ENCODE measurements at regions not wholly inside any gene's neighbourhood (a gene's known extent, or its start where the extent isn't known, plus 50 kb on each side); places are given as distances from the start of the nearest gene placed in this dataset.

GRCh38 chr5:68746220-68746619 is 347.6 kb upstream of the SLC30A5 start:
- no peak for DNase-seq (ENCODE audit: low spot score)
- no peaks in the 10 kb centered on the region for H3K9me3 ChIP-seq (ENCODE audit: severe bottlenecking)

GRCh38 chr5:68746643-68747420 is 347.0 kb upstream of the SLC30A5 start:
- Histone ChIP-seq H3K27me3 (ENCODE audit: insufficient read depth, poor library complexity, severe bottlenecking) (no peaks in the 10 kb centered on the region), H3K36me3 (ENCODE audit: low read depth) (no peaks in the 10 kb centered on the region), H3K27ac (ENCODE audit: poor library complexity, severe bottlenecking) (no peak overlapping the region), H3K9me3 (ENCODE audit: severe bottlenecking) (no peaks in the 10 kb centered on the region), H3K4me1 (ENCODE audit: insufficient read depth, poor library complexity, severe bottlenecking) (no peaks in the 10 kb centered on the region), H3K4me3 (ENCODE audit: severe bottlenecking) (no peak overlapping the region)
- ATAC-seq (ENCODE audit: low read depth) (no peak), DNase-seq (ENCODE audit: low spot score) (no peak)
- no peak for TF ChIP-seq CTCF (IDR thresholded peaks at IDR 0.05; ENCODE audit: poor library complexity, severe bottlenecking)

More at GRCh38 chr5:68746220-68746619, 347.6 kb upstream of the SLC30A5 start:
- Histone ChIP-seq H3K27ac (ENCODE audit: poor library complexity, severe bottlenecking) (no peak overlapping the region), H3K27me3 (ENCODE audit: insufficient read depth, poor library complexity, severe bottlenecking) (no peaks in the 10 kb centered on the region), H3K4me3 (ENCODE audit: severe bottlenecking) (no peak overlapping the region), H3K36me3 (ENCODE audit: low read depth) (no peaks in the 10 kb centered on the region), H3K4me1 (ENCODE audit: insufficient read depth, poor library complexity, severe bottlenecking) (no peaks in the 10 kb centered on the region)
- ATAC-seq (ENCODE audit: low read depth): no peak
- TF ChIP-seq CTCF (IDR thresholded peaks at IDR 0.05; ENCODE audit: poor library complexity, severe bottlenecking): no peak

GRCh38 chr5:68747521-68747920 is 346.3 kb upstream of the SLC30A5 start:
- Histone ChIP-seq H3K4me1 (ENCODE audit: insufficient read depth, poor library complexity, severe bottlenecking) (no peaks in the 10 kb centered on the region), H3K4me3 (ENCODE audit: severe bottlenecking) (no peak overlapping the region), H3K9me3 (ENCODE audit: severe bottlenecking) (no peaks in the 10 kb centered on the region), H3K27ac (ENCODE audit: poor library complexity, severe bottlenecking) (no peak overlapping the region), H3K27me3 (ENCODE audit: insufficient read depth, poor library complexity, severe bottlenecking) (no peaks in the 10 kb centered on the region), H3K36me3 (ENCODE audit: low read depth) (no peaks in the 10 kb centered on the region)
- no peak for TF ChIP-seq CTCF (IDR thresholded peaks at IDR 0.05; ENCODE audit: poor library complexity, severe bottlenecking)
- DNase-seq (ENCODE audit: low spot score) (no peak), ATAC-seq (ENCODE audit: low read depth) (no peak)

DNA sequence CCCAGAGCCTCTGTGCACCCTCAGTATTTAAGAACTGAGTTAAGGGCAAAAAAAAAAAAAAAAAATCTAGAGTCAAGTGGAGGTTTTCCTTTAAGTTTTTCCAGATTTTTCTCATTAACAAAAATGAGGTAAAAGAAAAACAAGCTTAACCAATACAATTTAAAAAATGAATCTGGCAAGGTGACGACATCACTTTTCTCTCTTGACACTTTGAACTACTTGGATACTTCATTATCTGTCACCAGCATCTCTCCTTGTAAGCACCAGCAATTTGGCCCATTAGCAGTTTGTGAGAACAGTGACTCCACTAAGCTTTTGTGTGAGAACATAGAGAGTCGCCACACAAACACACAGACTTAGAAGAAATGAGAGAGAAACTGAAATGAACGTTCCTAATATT is 345.7 kb upstream of the SLC30A5 start:
- DNase-seq (ENCODE audit: low spot score) (no peak), ATAC-seq (ENCODE audit: low read depth) (no peak)
- TF ChIP-seq CTCF (IDR thresholded peaks at IDR 0.05; ENCODE audit: poor library complexity, severe bottlenecking): no peak

DNA sequence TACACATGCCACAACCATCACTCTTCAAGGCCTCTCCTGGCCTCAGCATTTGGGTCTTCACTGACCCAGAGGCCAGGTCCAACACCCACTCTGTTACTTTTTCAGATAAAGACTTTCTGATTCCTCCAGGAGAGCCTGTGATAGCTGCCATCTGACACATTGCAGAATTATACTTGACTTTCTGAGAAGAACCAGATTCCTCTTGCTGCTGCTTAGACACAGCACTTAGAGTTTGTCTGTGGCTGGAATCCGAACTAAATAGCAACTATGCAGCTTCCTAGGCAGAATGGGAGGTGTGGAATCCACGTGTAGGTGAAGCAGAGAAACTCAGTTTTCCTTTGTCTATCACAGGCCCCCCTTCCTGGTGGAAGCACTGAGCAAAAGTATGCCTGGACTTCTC is 344.7 kb upstream of the SLC30A5 start:
- no peak overlapping the region for H3K4me3 ChIP-seq (ENCODE audit: severe bottlenecking)
- H3K4me1 ChIP-seq (ENCODE audit: insufficient read depth, poor library complexity, severe bottlenecking): no peaks in the 10 kb centered on the region
- no peak overlapping the region for H3K27ac ChIP-seq (ENCODE audit: poor library complexity, severe bottlenecking)
- H3K9me3 ChIP-seq (ENCODE audit: severe bottlenecking): no peaks in the 10 kb centered on the region
- H3K27me3 ChIP-seq (ENCODE audit: insufficient read depth, poor library complexity, severe bottlenecking): peaks cover 5% of the 10 kb centered on the region
- ATAC-seq (ENCODE audit: low read depth) (no peak), DNase-seq (ENCODE audit: low spot score) (no peak)
- H3K36me3 ChIP-seq (ENCODE audit: low read depth): no peaks in the 10 kb centered on the region; the same call in 1 of the 2 replicates
- TF ChIP-seq CTCF (IDR thresholded peaks at IDR 0.05; ENCODE audit: poor library complexity, severe bottlenecking): no peak

More for the DNA sequence above, 345.7 kb upstream of the SLC30A5 start:
- peaks cover 2% of the 10 kb centered on the region for H3K27me3 ChIP-seq (ENCODE audit: insufficient read depth, poor library complexity, severe bottlenecking)
- H3K9me3 ChIP-seq (ENCODE audit: severe bottlenecking): no peaks in the 10 kb centered on the region
- no peaks in the 10 kb centered on the region for H3K4me1 ChIP-seq (ENCODE audit: insufficient read depth, poor library complexity, severe bottlenecking)
- no peak overlapping the region for H3K4me3 ChIP-seq (ENCODE audit: severe bottlenecking)
- no peak overlapping the region for H3K27ac ChIP-seq (ENCODE audit: poor library complexity, severe bottlenecking)
- no peaks in the 10 kb centered on the region; the same call in 1 of the 2 replicates for H3K36me3 ChIP-seq (ENCODE audit: low read depth)
